Neural cell (in vitro differentiated cells): ENCODE measurements at regions not wholly inside any gene's neighbourhood (a gene's known extent, or its start where the extent isn't known, plus 50 kb on each side); places are given as distances from the start of the nearest gene placed in this dataset.

ENCODE experiments used
- H2AFZ ChIP-seq: fragments of 200-600, 300-800 bp; sonication (generic), shearing (Covaris generic); 2 replicates; pipeline ENCODE4 v1.6.0; 2014; ENCODE audit warnings: low read depth, mild to moderate bottlenecking, antibody characterized with exemption, low read length, moderate library complexity
- H3F3A ChIP-seq: fragments of 200-600 bp; shearing (Covaris generic); 2 replicates; pipeline ENCODE4 v1.6.1; 2016; ENCODE audit warnings: mild to moderate bottlenecking, moderate library complexity, mixed read lengths, antibody characterized with exemption, low read length; ENCODE audit not compliant: insufficient read depth, poor library complexity, severe bottlenecking
- H3K27ac ChIP-seq: fragments of 200-600, 300-800 bp; sonication (generic), shearing (Covaris generic); 2 replicates; pipeline ENCODE4 v1.5.1; 2014; ENCODE audit warnings: mild to moderate bottlenecking, low read length, moderate library complexity
- H3K27me3 ChIP-seq: fragments of 300-800, 200-600 bp; sonication (generic), shearing (Covaris generic); 2 replicates; pipeline ENCODE4 v1.6.0; 2014; ENCODE audit warnings: mild to moderate bottlenecking, low read depth, low read length, moderate library complexity; ENCODE audit not compliant: insufficient read depth
- H3K36me3 ChIP-seq: fragments of 300-800, 200-600 bp; sonication (generic), shearing (Covaris generic); 2 replicates; pipeline ENCODE4 v1.5.1; 2014; ENCODE audit warnings: mild to moderate bottlenecking, antibody characterized with exemption, low read length, moderate library complexity; ENCODE audit not compliant: insufficient read depth
- H3K4me2 ChIP-seq: fragments of 300-800, 200-600 bp; sonication (generic), shearing (Covaris generic); 2 replicates; pipeline ENCODE4 v1.6.0; 2014; ENCODE audit warnings: mild to moderate bottlenecking, low read length
- H3K4me3 ChIP-seq: fragments of 300-800, 200-600 bp; sonication (generic), shearing (Covaris generic); 2 replicates; pipeline ENCODE4 v1.5.1; 2014; ENCODE audit warnings: mild to moderate bottlenecking, low read length, moderate library complexity
- H3K79me2 ChIP-seq: fragments of 200-600 bp; shearing (Covaris generic); replicated peaks from 2 replicates; pipeline ENCODE4 v1.6.0; 2014; ENCODE audit warnings: mild to moderate bottlenecking, low read length, moderate library complexity; ENCODE audit not compliant: insufficient read depth
- H3K9ac ChIP-seq: fragments of 300-800, 200-600 bp; sonication (generic), shearing (Covaris generic); 2 replicates; pipeline ENCODE4 v1.6.1; 2016; ENCODE audit warnings: mild to moderate bottlenecking, low read length, mixed read lengths
- H3K9me2 ChIP-seq: fragments of 200-600 bp; shearing (Covaris generic); 2 replicates; pipeline ENCODE4 v1.6.1; 2016; ENCODE audit warnings: mild to moderate bottlenecking, low read length, mixed read lengths; ENCODE audit not compliant: insufficient read depth
- H3K9me3 ChIP-seq: fragments of 200-600, 300-800 bp; sonication (generic), shearing (Covaris generic); 2 replicates; pipeline ENCODE4 v1.6.1; 2016; ENCODE audit warnings: mild to moderate bottlenecking, mixed run types, low read length, moderate library complexity, mixed read lengths
- H4K20me1 ChIP-seq: fragments of 200-600 bp; shearing (Covaris generic); 2 replicates; pipeline ENCODE4 v1.6.1; 2016; ENCODE audit warnings: mild to moderate bottlenecking, mixed run types; ENCODE audit not compliant: insufficient read depth
- CTCF ChIP-seq: fragments of 450-650 bp; IDR thresholded peaks from 2 replicates; pipeline ENCODE4 v1.5.1; 2014; ENCODE audit warnings: antibody characterized with exemption, mild to moderate bottlenecking, moderate library complexity; ENCODE audit not compliant: poor library complexity, severe bottlenecking
- EP300 ChIP-seq: fragments of 450-650 bp; conservative IDR thresholded peaks from 2 replicates; pipeline ENCODE4 v1.6.1; 2014; ENCODE audit warnings: antibody characterized with exemption, mild to moderate bottlenecking, moderate library complexity; ENCODE audit not compliant: poor library complexity, severe bottlenecking
- EZH2 ChIP-seq: fragments of 200-600, 300-800 bp; shearing (Covaris generic), sonication (generic); IDR thresholded peaks from 2 replicates; pipeline ENCODE4 v1.6.1; 2014; ENCODE audit warnings: antibody characterized with exemption, low read length, borderline replicate concordance, mild to moderate bottlenecking; ENCODE audit not compliant: insufficient read depth, poor library complexity, severe bottlenecking
- MXI1 ChIP-seq: fragments of 450-650 bp; conservative IDR thresholded peaks from 2 replicates; pipeline ENCODE4 v1.6.1; 2014; ENCODE audit warnings: antibody characterized with exemption, mild to moderate bottlenecking; ENCODE audit not compliant: poor library complexity, severe bottlenecking
- POLR2AphosphoS5 ChIP-seq: IDR thresholded peaks from 2 replicates; pipeline ENCODE4 v1.6.1; 2012
- RAD21 ChIP-seq: fragments of 450-650 bp; conservative IDR thresholded peaks from 2 replicates; pipeline ENCODE4 v1.6.1; 2014; ENCODE audit warnings: antibody characterized with exemption, mild to moderate bottlenecking, moderate library complexity
- REST ChIP-seq: IDR thresholded peaks from 2 replicates; pipeline ENCODE4 v1.6.1; 2012; ENCODE audit warnings: borderline replicate concordance
- SMC3 ChIP-seq: fragments of 450-650 bp; conservative IDR thresholded peaks from 2 replicates; pipeline ENCODE4 v1.6.1; 2014; ENCODE audit warnings: antibody characterized with exemption, mild to moderate bottlenecking, moderate library complexity; ENCODE audit not compliant: poor library complexity
- TAF1 ChIP-seq: IDR thresholded peaks from 2 replicates; pipeline ENCODE4 v1.6.1; 2012; ENCODE audit warnings: low read depth

- no peaks in the 10 kb centered on the region for H3F3A ChIP-seq
- H3K9me3 ChIP-seq, result no peaks in the 10 kb centered on the region
- H3K79me2 ChIP-seq, result no peaks in the 10 kb centered on the region
- no peak overlapping the region for H3K9ac ChIP-seq
- no peak overlapping the region for H3K27ac ChIP-seq
- no peaks in the 10 kb centered on the region for H3K36me3 ChIP-seq
- H4K20me1 ChIP-seq, result no peaks in the 10 kb centered on the region
- H3K4me3 ChIP-seq, result no peak overlapping the region
- no peaks in the 10 kb centered on the region for H3K27me3 ChIP-seq
- H3K4me2 ChIP-seq, result no peak overlapping the region
- no peaks in the 10 kb centered on the region for H3K9me2 ChIP-seq
- TF ChIP-seq EZH2 (no peak), TAF1 (no peak), SMC3 (no peak), CTCF (no peak), RAD21 (no peak), EP300 (no peak), POLR2AphosphoS5 (no peak)
- H2AFZ ChIP-seq, result no peak overlapping the region
Measured at GRCh38 chr5:106574820-106575219, 1095.9 kb downstream of the EFNA5 start.

- Histone ChIP-seq H3K4me2 (no peak overlapping the region), H3K9me3 (no peaks in the 10 kb centered on the region), H4K20me1 (no peaks in the 10 kb centered on the region), H3K9me2 (no peaks in the 10 kb centered on the region), H3K79me2 (no peaks in the 10 kb centered on the region), H3K27me3 (no peaks in the 10 kb centered on the region), H2AFZ (no peak overlapping the region), H3K9ac (no peak overlapping the region), H3F3A (no peaks in the 10 kb centered on the region), H3K27ac (no peak overlapping the region), H3K36me3 (no peaks in the 10 kb centered on the region), H3K4me3 (no peak overlapping the region)
- TF ChIP-seq RAD21, result no peak
- no peak for TF ChIP-seq REST
- TF ChIP-seq CTCF, result no peak
- no peak for TF ChIP-seq SMC3
- no peak for TF ChIP-seq MXI1
- TF ChIP-seq POLR2AphosphoS5, result no peak
- no peak for TF ChIP-seq TAF1
- no peak for TF ChIP-seq EP300
- no peak for TF ChIP-seq EZH2
Measured at GRCh38 chr5:106566031-106566430, 1104.7 kb downstream of the EFNA5 start.
